ENCODE measurements at regions not wholly inside any gene's neighbourhood (a gene's known extent, or its start where the extent isn't known, plus 50 kb on each side); places are given as distances from the start of the nearest gene placed in this dataset.

DNA sequence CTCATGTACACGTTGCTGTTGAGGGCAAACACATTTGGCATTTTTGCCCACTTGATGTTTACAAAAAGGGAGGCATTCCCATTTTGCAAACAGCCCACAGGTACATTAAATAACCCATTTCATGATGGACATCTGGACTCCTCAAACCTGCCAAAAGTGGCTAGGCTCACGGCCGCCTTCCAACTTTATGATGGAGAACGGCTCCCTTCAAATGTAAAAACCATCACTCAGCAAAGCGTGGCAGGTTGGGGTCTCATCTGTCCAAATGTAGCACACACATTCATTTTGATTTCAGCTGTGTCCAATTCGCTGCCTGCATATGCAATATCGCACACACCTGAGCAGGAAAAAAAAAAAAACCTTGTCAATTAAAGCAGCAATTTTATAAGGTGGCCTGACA is 417.8 kb downstream of the TMEM114 start:
- no peaks in the 10 kb centered on the region for H3K9me3 Mint-ChIP-seq (ENCODE audit: insufficient read depth)
- no peaks in the 10 kb centered on the region for H3K36me3 ChIP-seq (replicated peaks in 1 of 2; ENCODE audit: control extremely low read depth in 1 of 2, control insufficient read depth in 1 of 2, extremely low read depth in 1 of 2, insufficient read depth in 2 of 2, low read length in 1 of 2)
- no peaks in the 10 kb centered on the region for H3K9me3 ChIP-seq (ENCODE audit: control extremely low read depth in 1 of 3, control insufficient read depth in 2 of 3, insufficient read depth in 1 of 3, low read length in 2 of 3)
- no peak overlapping the region for H3K4me3 ChIP-seq (ENCODE audit: control extremely low read depth in 1 of 5, extremely low read depth in 1 of 5, insufficient read depth in 1 of 5, low read depth in 2 of 5, low read length in 4 of 5)
- CTCF ChIA-PET: no interaction called here
- H3K27ac Mint-ChIP-seq: no peak overlapping the region
- H3K27me3 ChIP-seq (replicated peaks in 1 of 4; ENCODE audit: control extremely low read depth in 1 of 4, control insufficient read depth in 3 of 4, insufficient read depth in 4 of 4, low read length in 3 of 4): no peaks in the 10 kb centered on the region
- TF ChIP-seq EZH2 (IDR thresholded peaks at IDR 0.05; ENCODE audit: borderline replicate concordance, insufficient read depth, low read depth, low read length, poor library complexity, severe bottlenecking): no peak
- TF ChIP-seq, protein P1, sequence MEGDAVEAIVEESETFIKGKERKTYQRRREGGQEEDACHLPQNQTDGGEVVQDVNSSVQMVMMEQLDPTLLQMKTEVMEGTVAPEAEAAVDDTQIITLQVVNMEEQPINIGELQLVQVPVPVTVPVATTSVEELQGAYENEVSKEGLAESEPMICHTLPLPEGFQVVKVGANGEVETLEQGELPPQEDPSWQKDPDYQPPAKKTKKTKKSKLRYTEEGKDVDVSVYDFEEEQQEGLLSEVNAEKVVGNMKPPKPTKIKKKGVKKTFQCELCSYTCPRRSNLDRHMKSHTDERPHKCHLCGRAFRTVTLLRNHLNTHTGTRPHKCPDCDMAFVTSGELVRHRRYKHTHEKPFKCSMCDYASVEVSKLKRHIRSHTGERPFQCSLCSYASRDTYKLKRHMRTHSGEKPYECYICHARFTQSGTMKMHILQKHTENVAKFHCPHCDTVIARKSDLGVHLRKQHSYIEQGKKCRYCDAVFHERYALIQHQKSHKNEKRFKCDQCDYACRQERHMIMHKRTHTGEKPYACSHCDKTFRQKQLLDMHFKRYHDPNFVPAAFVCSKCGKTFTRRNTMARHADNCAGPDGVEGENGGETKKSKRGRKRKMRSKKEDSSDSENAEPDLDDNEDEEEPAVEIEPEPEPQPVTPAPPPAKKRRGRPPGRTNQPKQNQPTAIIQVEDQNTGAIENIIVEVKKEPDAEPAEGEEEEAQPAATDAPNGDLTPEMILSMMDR (IDR thresholded peaks at IDR 0.05): no peak
- H4K20me1 ChIP-seq (ENCODE audit: control insufficient read depth, insufficient read depth, low read length, poor library complexity, severe bottlenecking): no peaks in the 10 kb centered on the region
- ATAC-seq (ENCODE audit: low read depth) (no peak), DNase-seq (no peak)
- no peaks in the 10 kb centered on the region for H3K4me1 Mint-ChIP-seq
- no peak overlapping the region for H3K4me3 Mint-ChIP-seq
- no peak overlapping the region for H2AFZ ChIP-seq (ENCODE audit: insufficient read depth, low read depth, low read length, poor library complexity, severe bottlenecking)
- H3K9ac ChIP-seq (ENCODE audit: low read length): no peak overlapping the region
- intact Hi-C loops (cut with micrococcal nuclease): no loop called here
- no peaks in the 10 kb centered on the region for H3K27me3 Mint-ChIP-seq
- H3K4me2 ChIP-seq (replicated peaks; ENCODE audit: low read depth, low read length, poor library complexity, severe bottlenecking): no peak overlapping the region
- H3K4me1 ChIP-seq (ENCODE audit: control insufficient read depth in 2 of 2, insufficient read depth in 2 of 2, low read length in 2 of 2): no peaks in the 10 kb centered on the region
- POLR2A ChIA-PET: no interaction called here
- WGBS (ENCODE audit: insufficient coverage): 89% methylated on average over 6 of the region's 7 CpGs
- H3K27ac ChIP-seq (ENCODE audit: low read length in 2 of 2): no peak overlapping the region
- no peaks in the 10 kb centered on the region for H3K79me2 ChIP-seq (ENCODE audit: control insufficient read depth, insufficient read depth, low read length)

DNA sequence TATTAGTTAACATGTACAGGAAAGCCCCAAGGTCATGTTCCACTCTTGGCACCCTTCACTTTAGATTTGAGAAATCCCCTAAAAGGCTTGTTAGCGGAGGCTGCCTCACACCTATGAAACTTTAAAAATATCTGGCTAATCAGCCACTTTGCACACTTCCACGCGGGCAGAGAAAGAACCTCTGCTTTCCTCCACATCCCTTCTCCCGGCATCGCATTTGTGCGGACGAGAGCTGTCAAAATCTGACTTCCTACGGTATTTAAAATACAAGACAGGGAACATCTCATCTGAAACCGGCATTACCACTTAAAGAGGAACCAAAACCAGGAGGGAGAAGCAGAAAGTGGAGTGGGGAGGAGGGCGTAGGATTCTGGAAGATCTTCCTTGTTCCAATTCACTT is 422.3 kb downstream of the TMEM114 start:
- CTCF ChIA-PET: interaction anchor here (0.5 to 0.6 kb wide), 2 partner anchors 15 to 527 kb away, joined by 3 read pairs; no protein-coding TSS in a partner anchor
- Mint-ChIP-seq H3K9me3 (ENCODE audit: insufficient read depth) (no peaks in the 10 kb centered on the region), H3K27ac (no peak overlapping the region), H3K4me1 (no peaks in the 10 kb centered on the region), H3K27me3 (no peaks in the 10 kb centered on the region), H3K4me3 (no peak overlapping the region)
- no peaks in the 10 kb centered on the region for H3K36me3 ChIP-seq (replicated peaks in 1 of 2; ENCODE audit: control extremely low read depth in 1 of 2, control insufficient read depth in 1 of 2, extremely low read depth in 1 of 2, insufficient read depth in 2 of 2, low read length in 1 of 2)
- no peak overlapping the region for H3K4me2 ChIP-seq (replicated peaks; ENCODE audit: low read depth, low read length, poor library complexity, severe bottlenecking)
- TF ChIP-seq EZH2 (IDR thresholded peaks at IDR 0.05; ENCODE audit: borderline replicate concordance, insufficient read depth, low read depth, low read length, poor library complexity, severe bottlenecking): no peak
- 93% methylated on average over 3 of the region's 10 CpGs for WGBS (ENCODE audit: insufficient coverage)
- intact Hi-C loops (cut with micrococcal nuclease): no loop called here
- no peak for DNase-seq
- H3K4me3 ChIP-seq (ENCODE audit: control extremely low read depth in 1 of 5, extremely low read depth in 1 of 5, insufficient read depth in 1 of 5, low read depth in 2 of 5, low read length in 4 of 5): no peak overlapping the region
- no peak overlapping the region for H3K9ac ChIP-seq (ENCODE audit: low read length)
- H3K27me3 ChIP-seq (replicated peaks in 1 of 4; ENCODE audit: control extremely low read depth in 1 of 4, control insufficient read depth in 3 of 4, insufficient read depth in 4 of 4, low read length in 3 of 4): no peaks in the 10 kb centered on the region
- no peaks in the 10 kb centered on the region for H4K20me1 ChIP-seq (ENCODE audit: control insufficient read depth, insufficient read depth, low read length, poor library complexity, severe bottlenecking)
- no peaks in the 10 kb centered on the region for H3K79me2 ChIP-seq (ENCODE audit: control insufficient read depth, insufficient read depth, low read length)
- H3K4me1 ChIP-seq (ENCODE audit: control insufficient read depth in 2 of 2, insufficient read depth in 2 of 2, low read length in 2 of 2): no peaks in the 10 kb centered on the region
- no peak for ATAC-seq (ENCODE audit: low read depth)
- H3K9me3 ChIP-seq (ENCODE audit: control extremely low read depth in 1 of 3, control insufficient read depth in 2 of 3, insufficient read depth in 1 of 3, low read length in 2 of 3): no peaks in the 10 kb centered on the region
- no peak overlapping the region for H2AFZ ChIP-seq (ENCODE audit: insufficient read depth, low read depth, low read length, poor library complexity, severe bottlenecking)
- no peak overlapping the region for H3K27ac ChIP-seq (ENCODE audit: low read length in 2 of 2)
- POLR2A ChIA-PET: no interaction called here
